ENCODE measurements at regions not wholly inside any gene's neighbourhood (a gene's known extent, or its start where the extent isn't known, plus 50 kb on each side); places are given as distances from the start of the nearest gene placed in this dataset.

- in situ Hi-C loops (cut with MboI; ENCODE audit: low sequenced_read_pairs) (no loop called here), intact Hi-C loops (cut with micrococcal nuclease) (loop anchor here (1.0 kb wide), 1 partner anchor 61 kb away; the partner anchor contains the start of gene RTN4), dilution Hi-C loops (cut with HindIII; ENCODE audit: low sequenced_read_pairs, unreplicated experiment) (no loop called here)
- ChIA-PET CTCF (no interaction called here), POLR2A (ENCODE audit: unreplicated experiment) (interaction anchor here (0.6 to 1.9 kb wide), 4 partner anchors 10 to 61 kb away, joined by 3 to 7 read pairs (median 4); partner anchors contain the start of gene RTN4)
- Histone ChIP-seq H4K5ac (ENCODE audit: low read depth, low read length) (peak overlapping the region; percentile 92), H2AK5ac (ENCODE audit: low read depth, low read length) (peak overlapping the region; percentile 99), H2BK20ac (ENCODE audit: low read depth, low read length) (peak overlapping the region; percentile 98), H2BK15ac (ENCODE audit: low read depth, low read length) (peak overlapping the region; percentile 99), H2AFZ (replicated peaks; ENCODE audit: low read length, poor library complexity) (peak overlapping the region; percentile 84), H3K79me1 (ENCODE audit: low read depth in 1 of 2, low read length in 2 of 2) (peaks cover 29 to 61% of the 10 kb centered on the region in 2 experiments), H3K23ac (ENCODE audit: low read depth, low read length) (peak overlapping the region; percentile 94), H4K91ac (ENCODE audit: insufficient read depth, low read depth, low read length) (peak overlapping the region; percentile 99), H3K56ac (ENCODE audit: extremely low read depth, insufficient read depth, low read length) (peak overlapping the region; percentile 93), H3K27me3 (ENCODE audit: control insufficient read depth, insufficient read depth, low read length) (no peaks in the 10 kb centered on the region), H2BK5ac (ENCODE audit: low read depth, low read length, poor library complexity, severe bottlenecking) (peak overlapping the region; percentile 99), H3K36me3 (ENCODE audit: control insufficient read depth, insufficient read depth, low read length) (no peaks in the 10 kb centered on the region), H3K9me1 (ENCODE audit: insufficient read depth, low read length) (peaks cover 27% of the 10 kb centered on the region), H4K20me1 (ENCODE audit: insufficient read depth, low read length) (no peaks in the 10 kb centered on the region), H3K4me3 (ENCODE audit: insufficient read depth, low read depth, low read length) (no peak overlapping the region), H3K4me2 (ENCODE audit: low read depth, low read length) (peak overlapping the region; percentile 44), H3K4ac (ENCODE audit: low read depth, low read length) (peak overlapping the region; percentile 99), H3K4me1 (ENCODE audit: control insufficient read depth, insufficient read depth, low read length) (peaks cover 44% of the 10 kb centered on the region), H2AK9ac (replicated peaks; ENCODE audit: low read depth, low read length, poor library complexity) (peak overlapping the region; percentile 100), H3K27ac (ENCODE audit: insufficient read depth, low read length) (peak overlapping the region; percentile 91), H3K9ac (ENCODE audit: low read depth, low read length) (peak overlapping the region; percentile 52), H3K9me3 (ENCODE audit: control insufficient read depth, insufficient read depth, low read length) (no peaks in the 10 kb centered on the region), H4K8ac (ENCODE audit: low read depth in 2 of 2, low read length in 2 of 2) (peak overlapping the region; percentile 79 to 94), H3K18ac (ENCODE audit: low read depth, low read length) (peak overlapping the region; percentile 94), H2BK120ac (ENCODE audit: low read depth, low read length) (peak overlapping the region; percentile 99), H3K14ac (replicated peaks; ENCODE audit: low read depth, low read length) (peak overlapping the region; percentile 95)
- ATAC-seq (ENCODE audit: low read depth) = no peak
- no CpG with 5 or more reads among the region's 4 CpGs for WGBS, 2 experiments (ENCODE audit: extremely low coverage in 2 of 2, insufficient read length in 1 of 2)
- no TSS peak for BruUV-seq (replicated peaks)
- TF ChIP-seq MXI1 (IDR thresholded peaks at IDR 0.05; ENCODE audit: borderline replicate concordance, low read depth, low read length) = no peak
- DNase-seq = no peak
These were observed 60.9 kb upstream of the RTN4 start for GRCh38 chr2:55111230-55111569.

Measured in IMR-90 (cell line).